Activated CD8-positive, alpha-beta memory T cell treated with anti-CD3 and anti-CD28 coated beads for 36 hours (primary cell): ENCODE measurements at regions not wholly inside any gene's neighbourhood (a gene's known extent, or its start where the extent isn't known, plus 50 kb on each side); places are given as distances from the start of the nearest gene placed in this dataset.

Experiments
- CTCF ChIA-PET: fragments of 350-600 bp; sonication (Branson Sonifier 250); formaldehyde crosslinking; loops from one replicate; lab custom pipeline; 2021; ENCODE audit warnings: antibody characterized with exemption; lab: Charles Lee
- POLR2A ChIA-PET: fragments of 350-600 bp; sonication (Branson Sonifier 250); formaldehyde crosslinking; loops from one replicate; lab custom pipeline; 2021; ENCODE audit warnings: antibody characterized with exemption; lab: Charles Lee

- ChIA-PET CTCF (no interaction called here), POLR2A (no interaction called here)
These were observed 165.0 kb downstream of the RCN1 start for GRCh38 chr11:32255841-32256240.

GRCh38 chr11:32256466-32256865, 165.6 kb downstream of the RCN1 start:
- POLR2A ChIA-PET: no interaction called here

DNA sequence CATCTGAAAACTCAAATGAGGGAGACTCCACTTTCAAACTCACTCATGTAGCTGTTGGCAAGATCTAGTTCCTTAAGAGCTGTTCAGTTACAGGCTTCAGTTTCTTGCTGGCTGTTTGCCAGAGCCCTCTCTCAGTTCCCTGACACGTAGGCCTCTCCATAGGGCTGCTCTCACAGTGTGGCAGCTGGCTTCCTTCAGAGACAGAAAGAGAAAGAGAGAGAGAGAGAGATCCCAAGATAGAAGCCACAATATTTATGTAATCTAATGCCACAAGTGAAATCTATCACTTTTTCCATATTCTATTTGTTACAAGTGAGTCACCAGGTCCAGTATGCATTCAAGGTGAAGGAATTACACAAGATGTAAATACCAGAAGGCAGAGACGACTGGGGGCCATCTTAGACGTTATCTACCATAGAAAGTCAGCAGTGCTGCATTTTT, 168.8 kb downstream of the RCN1 start:
- POLR2A ChIA-PET: no interaction called here
- CTCF ChIA-PET: interaction anchor here (0.5 kb wide), 1 partner anchor 74 kb away, joined by 5 read pairs; no protein-coding TSS in a partner anchor

More at GRCh38 chr11:32256466-32256865, 165.6 kb downstream of the RCN1 start:
- CTCF ChIA-PET: no interaction called here

DNA sequence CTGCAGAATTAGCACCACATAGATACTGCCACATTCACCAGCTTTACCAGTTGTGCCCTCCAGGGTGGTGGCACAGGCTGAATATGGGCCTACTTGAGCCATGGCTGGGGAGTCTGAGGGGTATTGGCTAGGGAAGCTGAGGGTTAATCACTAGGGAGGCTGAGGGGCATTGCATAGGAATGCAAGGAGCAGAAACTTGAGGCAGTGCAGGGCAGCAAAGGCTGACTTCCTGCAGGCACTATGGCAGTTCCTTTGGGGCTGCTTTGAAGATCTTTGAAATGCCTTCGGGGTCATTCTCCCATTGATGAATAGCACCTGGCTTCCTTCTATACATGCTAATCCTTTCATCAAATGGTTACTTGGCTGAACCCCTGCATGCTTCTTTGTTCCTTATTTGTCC, 171.5 kb downstream of the RCN1 start:
- POLR2A ChIA-PET: no interaction called here
- CTCF ChIA-PET: no interaction called here

DNA sequence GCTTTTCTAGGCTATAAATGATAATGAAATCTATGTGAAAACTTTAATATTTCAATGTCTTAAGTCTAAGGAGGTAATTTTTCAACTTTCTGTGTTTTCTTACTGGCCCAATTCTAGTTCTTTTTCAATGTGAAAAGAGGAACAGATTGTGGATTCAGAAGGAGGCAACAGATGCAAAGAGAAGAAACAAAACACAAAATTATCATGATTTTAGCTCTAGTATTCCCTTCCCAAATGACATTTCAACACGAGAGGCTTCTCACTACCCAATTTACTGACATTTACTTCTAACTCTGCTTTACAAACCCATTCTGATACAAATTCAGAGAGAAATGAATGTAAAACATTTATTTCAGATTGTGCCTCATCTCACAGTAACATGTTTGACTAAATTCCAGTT, 169.4 kb downstream of the WT1 start:
- POLR2A ChIA-PET: no interaction called here
- CTCF ChIA-PET: no interaction called here

DNA sequence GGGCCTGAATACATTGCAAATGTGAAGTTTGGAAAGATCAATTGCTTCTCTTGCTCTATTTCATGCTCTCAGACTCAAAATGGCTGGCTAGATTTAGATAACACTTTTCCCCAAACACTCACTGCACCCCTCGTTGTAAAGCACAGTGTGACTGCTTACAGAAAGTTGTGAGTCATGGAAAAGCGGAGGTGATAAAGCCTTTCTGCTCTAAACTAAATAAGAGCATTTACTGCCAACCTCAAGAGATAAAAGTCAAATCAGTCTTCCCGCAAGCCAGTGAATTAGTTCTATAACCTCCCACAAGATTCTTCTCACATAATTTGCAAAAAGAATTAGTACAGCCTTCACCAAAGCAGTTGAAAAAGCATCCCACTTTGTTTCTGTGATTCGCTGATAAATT, 168.7 kb downstream of the WT1 start:
- ChIA-PET CTCF (no interaction called here), POLR2A (no interaction called here)

DNA sequence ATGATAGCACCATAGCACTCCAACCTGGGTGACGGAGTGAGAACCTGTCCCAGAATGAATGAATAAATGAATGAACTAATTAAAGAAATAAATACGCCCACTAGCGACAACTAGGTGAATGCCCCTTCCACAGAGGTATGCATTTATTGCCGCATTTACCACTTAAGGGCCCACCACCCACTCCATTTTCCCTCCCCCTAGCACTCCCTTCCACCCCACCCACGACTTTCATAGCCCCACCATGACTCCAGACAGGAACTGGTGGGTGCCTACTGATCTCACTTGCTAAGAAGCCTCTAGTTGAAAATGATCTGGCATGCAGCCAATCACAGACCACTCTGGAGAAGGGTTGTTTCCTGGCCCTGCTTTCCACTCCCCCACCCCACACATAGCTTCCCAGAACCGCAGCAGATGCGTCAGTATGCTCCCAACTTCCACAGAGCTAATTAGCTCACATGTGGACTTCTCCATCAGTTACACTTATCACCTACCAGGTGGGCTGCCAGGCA, 167.6 kb downstream of the WT1 start:
- CTCF ChIA-PET: no interaction called here
- POLR2A ChIA-PET: no interaction called here

DNA sequence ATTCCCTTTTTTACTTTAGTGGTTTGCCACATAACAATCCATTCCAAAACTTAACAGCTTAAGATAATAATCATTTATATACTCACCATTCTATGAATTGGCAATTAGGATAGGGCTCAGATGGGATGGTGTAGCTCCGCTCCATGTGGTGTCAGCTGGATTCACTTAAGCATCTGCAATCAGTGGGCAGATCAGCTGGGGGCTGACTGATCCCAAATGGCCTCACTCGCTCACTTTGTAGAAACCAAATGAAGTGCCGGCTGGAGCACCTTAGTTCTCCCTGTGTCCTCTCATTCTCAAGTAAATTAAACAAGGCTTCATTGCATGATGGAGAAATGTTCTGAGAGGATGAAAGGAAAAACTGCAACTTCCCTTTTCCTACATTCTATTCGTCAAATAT, 161.4 kb downstream of the WT1 start:
- POLR2A ChIA-PET: no interaction called here
- CTCF ChIA-PET: no interaction called here

DNA sequence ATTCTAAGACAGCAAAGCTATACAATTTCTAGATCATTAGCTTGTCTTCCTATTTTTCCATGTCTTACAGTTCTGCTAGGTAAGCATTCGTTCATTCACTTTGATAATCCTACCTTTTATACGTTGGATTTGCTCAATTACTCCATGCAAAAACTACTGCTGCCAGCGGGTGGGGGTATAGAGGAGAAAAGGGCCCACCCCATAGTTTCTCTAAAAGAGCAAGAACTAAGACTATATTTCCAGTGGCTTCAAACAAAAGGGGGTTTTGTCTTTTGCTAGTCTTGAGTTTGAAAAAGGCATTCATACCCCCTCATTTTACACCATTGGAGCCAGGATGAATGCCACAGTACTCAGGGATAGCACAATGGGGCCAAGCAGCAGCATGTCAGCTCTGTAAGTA, 155.7 kb downstream of the WT1 start:
- CTCF ChIA-PET: no interaction called here
- POLR2A ChIA-PET: no interaction called here

- POLR2A ChIA-PET: no interaction called here
- CTCF ChIA-PET: no interaction called here
These were observed 155.0 kb downstream of the WT1 start for GRCh38 chr11:32280339-32280738.

GRCh38 chr11:32288276-32288675, 147.1 kb downstream of the WT1 start:
- CTCF ChIA-PET: no interaction called here

DNA sequence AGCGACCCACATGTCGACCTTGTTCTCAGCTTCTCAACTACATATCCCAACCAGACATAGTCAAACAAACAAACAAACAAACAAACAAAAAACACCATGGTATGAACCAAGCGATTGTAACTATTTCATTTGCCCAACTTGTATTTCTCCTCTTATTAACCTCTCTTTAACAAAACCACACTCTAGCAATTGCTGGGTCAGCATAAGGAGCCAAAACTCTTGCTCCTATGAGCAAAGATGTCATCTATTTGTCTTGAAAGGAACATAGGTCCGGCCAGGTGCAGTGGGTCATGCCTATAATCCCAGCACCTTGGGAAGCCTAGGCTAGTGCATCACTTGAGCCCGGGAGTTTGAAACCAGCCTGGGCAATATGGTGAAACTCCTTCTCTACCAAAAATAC, 145.6 kb downstream of the WT1 start:
- POLR2A ChIA-PET: no interaction called here
- CTCF ChIA-PET: interaction anchor here (1.0 kb wide), 1 partner anchor 113 kb away, joined by 3 read pairs; no protein-coding TSS in a partner anchor

More at GRCh38 chr11:32288276-32288675, 147.1 kb downstream of the WT1 start:
- POLR2A ChIA-PET: no interaction called here

DNA sequence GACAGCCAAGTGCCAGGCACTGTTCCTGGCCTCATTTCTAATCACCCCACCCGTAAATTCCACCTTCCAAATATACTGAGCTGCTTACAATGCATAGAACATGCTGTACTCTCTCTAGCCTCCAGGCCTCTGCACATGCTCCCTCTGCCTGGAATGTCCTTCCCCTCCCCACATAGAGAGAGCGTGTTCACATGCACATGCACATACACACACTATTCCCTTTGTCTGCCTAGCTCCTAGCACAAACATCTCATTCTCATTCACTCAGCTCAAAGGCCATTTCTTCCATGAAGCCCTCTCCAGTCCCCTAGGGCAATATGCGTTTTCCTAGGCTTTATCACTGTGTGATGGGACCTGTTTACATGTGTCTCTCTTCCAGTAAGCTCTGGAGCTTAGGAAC, 144.6 kb downstream of the WT1 start:
- ChIA-PET POLR2A (no interaction called here), CTCF (no interaction called here)

GRCh38 chr11:32297611-32298011, 137.7 kb downstream of the WT1 start:
- CTCF ChIA-PET: interaction anchor here (0.9 to 2.4 kb wide), 4 partner anchors 39 to 245 kb away, joined by 3 to 6 read pairs (median 4); no protein-coding TSS in a partner anchor

DNA sequence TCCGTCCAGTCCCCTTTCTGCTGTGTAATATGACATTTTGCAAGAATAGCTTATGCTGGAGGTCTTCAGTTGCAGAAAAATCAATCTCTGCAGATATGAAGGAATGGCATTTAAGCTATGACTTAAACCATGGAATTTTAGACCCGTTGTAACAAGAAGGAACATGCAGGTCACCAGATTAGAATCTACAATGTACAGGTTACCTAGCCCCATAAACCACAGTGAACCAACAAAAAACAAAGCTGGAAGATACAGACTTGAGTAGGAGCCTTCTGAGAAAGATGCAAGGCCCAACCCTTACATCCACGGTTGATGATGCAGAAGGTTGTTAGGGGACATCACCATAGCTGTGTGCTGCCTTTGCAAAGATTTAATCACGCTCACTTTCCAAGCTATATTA, 132.5 kb downstream of the WT1 start:
- CTCF ChIA-PET: no interaction called here
- POLR2A ChIA-PET: no interaction called here

More at GRCh38 chr11:32297611-32298011, 137.7 kb downstream of the WT1 start:
- POLR2A ChIA-PET: no interaction called here

GRCh38 chr11:32304521-32304920, 130.8 kb downstream of the WT1 start:
- ChIA-PET POLR2A (no interaction called here), CTCF (no interaction called here)

GRCh38 chr11:32305460-32305859, 129.9 kb downstream of the WT1 start:
- CTCF ChIA-PET: no interaction called here
- POLR2A ChIA-PET: interaction anchor here (0.5 kb wide), 1 partner anchor 209 kb away, joined by 9 read pairs; no protein-coding TSS in a partner anchor

- ChIA-PET CTCF (no interaction called here), POLR2A (no interaction called here)
These were observed 127.9 kb downstream of the WT1 start for GRCh38 chr11:32307471-32307870.

DNA sequence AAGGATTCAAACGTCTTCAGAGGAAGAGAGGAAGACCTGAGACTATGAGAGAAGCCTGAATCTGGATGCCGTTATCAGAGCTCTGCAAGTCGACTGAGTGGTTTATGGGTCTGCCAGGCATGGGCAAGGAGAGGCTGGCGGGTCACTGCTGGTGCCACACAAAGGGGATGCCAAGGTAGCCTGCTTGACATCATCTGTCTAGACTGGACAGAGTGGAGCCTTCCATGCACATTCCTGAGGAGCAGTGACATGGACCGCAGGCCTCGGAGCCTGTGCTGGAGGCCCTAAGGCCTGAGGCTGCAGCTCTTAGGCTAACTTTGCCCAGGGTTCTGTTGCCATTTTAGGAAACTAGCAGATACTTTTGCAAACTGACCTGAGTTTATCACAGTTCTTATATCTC, 127.4 kb downstream of the WT1 start:
- ChIA-PET POLR2A (no interaction called here), CTCF (no interaction called here)

- CTCF ChIA-PET: no interaction called here
- POLR2A ChIA-PET: no interaction called here
These were observed 125.7 kb downstream of the WT1 start for GRCh38 chr11:32309530-32310213.

DNA sequence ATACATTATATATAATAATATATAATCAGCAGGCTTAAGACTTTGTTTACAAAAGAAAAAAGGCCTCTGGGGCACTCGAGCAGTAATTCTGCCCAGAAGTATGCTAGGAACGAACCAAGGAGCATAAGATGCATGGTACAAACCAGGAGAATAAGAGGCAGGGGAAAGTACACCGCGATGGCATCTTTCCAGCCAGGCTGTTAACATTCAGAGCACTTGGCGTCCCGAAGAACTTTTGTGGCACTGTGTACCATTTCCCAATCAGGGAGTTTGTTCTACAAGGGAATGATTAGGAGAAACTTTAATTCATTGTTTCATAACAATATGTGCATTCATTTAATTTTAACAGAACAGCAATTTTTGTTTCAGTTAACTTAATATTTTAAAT, 125.1 kb downstream of the WT1 start:
- ChIA-PET POLR2A (no interaction called here), CTCF (no interaction called here)
